Midbrain (tissue), 1 donor: ENCODE measurements at regions not wholly inside any gene's neighbourhood (a gene's known extent, or its start where the extent isn't known, plus 50 kb on each side); places are given as distances from the start of the nearest gene placed in this dataset.

Source experiments
- DNase-seq: peaks from one replicate; lab custom pipeline; 2025; lab: John Stamatoyannopoulos, UW

DNA sequence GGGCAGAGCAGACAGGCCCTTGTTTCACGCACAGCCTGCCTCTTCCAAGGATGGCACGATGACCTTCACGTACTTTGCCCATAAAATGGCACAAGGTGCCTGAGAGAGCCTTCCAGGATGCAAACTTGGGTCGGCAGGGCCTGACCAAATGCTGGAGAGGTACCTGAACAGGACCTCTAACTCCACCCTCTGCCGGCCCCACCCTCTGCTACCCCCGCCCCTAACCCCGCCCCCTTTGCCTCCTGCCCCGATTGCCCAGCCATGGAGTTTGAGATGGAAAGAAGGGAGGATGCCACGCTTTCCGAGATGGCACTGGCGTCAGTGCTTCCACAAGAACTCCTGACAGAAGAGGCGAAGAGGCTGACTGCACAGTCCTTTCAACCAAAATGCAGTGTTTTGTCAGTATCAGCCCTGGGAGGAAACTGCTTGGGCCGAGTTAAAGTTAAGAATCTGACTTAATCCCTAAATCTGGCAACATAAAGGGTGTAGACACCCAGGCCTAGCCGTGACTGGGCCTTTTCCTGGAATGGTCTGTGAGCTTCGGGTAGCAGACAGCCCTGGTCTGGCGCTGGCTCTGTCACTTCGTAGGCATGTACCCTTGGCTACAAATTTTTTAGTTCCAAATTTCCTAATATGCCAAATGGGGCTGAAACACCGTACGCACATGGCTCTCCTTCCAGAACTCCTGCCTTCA, 230.3 kb upstream of the RGMA start:
- DNase-seq, result no peak

DNA sequence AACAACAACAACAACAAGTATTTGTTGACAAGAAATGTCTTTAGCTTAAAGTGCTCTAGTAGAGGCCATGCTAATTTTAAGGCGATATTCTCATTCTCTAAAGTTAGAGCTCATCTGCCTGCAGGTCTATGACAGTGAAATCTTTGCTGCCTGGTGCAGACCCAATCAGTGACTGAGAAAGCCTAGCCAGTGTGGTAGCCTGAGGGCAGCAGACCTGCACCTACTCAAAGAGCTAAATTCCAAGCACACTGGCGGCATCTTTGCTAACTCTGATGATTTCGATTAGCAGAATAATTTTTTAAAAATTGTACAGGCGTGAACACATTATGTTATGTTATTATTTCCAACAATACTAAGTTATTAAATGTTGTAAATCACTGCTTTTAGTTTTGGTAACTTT, 228.8 kb upstream of the RGMA start:
- DNase-seq, result no peak

DNA sequence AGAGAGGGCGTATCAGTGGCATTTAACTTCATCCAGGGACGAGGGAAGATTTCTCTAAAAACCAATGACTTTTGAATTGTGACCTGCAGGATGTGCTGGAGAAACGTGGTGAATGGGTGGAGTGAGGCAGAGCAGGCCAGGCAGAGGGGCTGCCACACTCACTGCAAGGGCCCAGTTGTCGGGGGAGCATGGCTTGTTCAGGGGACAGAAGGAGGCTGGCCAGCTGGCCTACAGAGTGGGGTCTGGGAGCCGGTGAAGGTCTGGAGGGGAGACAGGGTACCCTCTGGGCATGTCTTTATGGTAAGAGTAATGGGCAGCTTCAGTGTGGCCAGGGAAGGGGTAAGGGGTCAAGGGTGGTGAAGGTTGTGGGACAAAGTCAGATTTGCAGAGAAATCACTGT, 225.2 kb upstream of the RGMA start:
- no peak for DNase-seq

- DNase-seq, result peak; percentile 78
These were observed 224.0 kb upstream of the RGMA start for GRCh38 chr15:93312891-93313486.

GRCh38 chr15:93311620-93312019, 222.6 kb upstream of the RGMA start:
- DNase-seq, result no peak

DNA sequence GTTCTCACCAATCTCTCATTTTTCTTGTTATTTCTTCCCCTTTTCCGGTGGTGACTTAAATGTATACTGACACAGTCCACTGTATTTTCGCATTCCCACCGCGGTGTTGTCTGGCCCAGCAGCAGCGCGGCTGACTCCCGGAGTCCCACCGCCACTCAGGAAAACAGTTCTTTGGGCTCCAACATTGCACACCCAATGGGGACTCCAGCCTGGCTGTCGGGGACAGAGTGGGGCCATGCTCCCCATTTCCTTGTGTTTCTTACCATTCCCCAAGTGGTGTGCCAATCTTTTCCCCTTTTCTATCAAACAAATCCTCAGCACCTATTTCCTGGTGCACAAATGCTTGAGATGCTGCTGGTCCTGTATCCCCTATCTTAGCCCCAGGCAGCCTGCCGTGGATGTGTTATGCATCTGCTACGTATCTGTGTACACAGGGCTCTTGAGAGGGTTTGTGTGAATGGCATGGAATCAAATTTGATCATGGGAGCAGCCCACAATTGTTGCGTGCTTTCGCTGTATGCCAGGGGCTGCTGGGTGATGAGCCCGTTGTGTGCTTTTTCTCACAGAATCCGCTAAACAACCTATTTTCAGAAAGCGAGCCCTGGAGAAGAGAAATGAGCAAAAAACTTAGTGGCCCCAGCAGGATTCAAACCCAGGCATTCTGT, 219.1 kb upstream of the RGMA start:
- DNase-seq, result no peak

GRCh38 chr15:93307513-93307912, 218.5 kb upstream of the RGMA start:
- DNase-seq, result no peak

DNA sequence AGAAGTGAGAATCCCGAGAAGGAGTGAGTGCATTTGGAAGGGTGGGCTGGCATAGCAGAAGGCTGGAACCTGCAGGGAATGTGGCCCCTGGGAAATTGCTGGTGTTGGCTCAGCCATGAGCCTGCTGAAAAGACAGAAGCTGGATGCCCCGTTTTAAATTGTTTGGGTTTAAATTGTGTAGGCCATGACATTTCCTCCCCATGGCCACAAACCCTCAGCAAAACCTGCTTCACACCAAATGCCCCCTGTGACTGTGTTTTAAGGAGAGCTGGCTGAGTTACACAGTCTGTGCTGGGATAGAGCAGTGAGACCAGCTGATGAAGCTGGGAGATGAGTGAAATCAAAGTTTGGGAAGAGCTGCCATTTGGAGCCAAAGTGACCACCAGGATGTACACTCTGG, 216.3 kb upstream of the RGMA start:
- DNase-seq, result no peak

DNA sequence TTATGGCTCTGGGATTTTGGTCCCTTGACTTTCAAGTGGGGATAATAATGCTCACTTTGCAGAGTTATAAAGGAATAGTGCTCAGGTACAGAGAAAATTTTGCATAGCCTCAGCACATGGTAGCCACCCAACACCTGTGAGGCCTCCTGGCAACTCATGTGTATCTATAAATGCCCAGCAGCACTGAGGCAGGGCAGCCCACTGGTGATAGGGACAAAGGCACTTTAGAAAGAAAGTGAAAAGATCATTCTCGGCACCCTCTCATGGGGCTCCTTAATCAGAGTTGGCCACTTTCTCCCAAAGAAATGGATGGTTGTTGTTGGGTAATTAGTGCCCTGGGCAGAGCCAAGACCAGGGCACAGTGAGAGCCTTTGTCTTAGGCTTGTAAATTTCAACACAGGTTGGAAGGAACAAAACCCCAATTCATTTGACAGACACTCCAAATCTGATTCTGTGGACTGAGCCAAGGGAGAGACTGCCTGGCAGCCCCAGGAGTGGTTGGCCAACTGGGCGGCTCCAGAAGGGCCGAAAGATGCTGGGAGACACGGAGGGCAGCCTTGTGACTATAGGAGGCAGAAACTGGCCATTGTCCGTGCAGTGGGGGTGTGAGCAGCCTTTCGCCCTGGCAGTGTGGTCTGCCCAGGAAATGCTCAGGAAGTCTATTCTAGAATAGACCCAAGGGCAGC, 213.2 kb upstream of the RGMA start:
- peak; percentile 86 for DNase-seq

DNA sequence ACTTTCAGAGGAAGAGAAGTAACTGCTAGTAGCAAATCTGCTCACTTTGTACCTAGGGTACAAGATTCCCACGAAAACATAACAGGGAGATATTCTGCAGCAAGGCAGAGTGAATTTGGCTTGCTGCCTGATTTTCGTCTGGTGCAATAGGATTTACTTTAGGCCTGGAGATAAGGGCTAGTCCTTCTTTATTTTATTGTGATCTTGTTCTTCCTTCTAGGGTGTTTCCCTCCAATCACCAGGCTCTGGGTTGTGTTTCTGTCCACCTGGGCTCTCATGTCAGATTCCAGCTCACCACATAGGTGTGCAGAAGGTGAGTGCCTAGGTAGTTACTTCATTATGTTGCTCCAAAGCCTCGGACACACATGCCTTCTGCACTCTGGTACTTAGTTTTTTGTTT, 211.8 kb upstream of the RGMA start:
- no peak for DNase-seq

DNA sequence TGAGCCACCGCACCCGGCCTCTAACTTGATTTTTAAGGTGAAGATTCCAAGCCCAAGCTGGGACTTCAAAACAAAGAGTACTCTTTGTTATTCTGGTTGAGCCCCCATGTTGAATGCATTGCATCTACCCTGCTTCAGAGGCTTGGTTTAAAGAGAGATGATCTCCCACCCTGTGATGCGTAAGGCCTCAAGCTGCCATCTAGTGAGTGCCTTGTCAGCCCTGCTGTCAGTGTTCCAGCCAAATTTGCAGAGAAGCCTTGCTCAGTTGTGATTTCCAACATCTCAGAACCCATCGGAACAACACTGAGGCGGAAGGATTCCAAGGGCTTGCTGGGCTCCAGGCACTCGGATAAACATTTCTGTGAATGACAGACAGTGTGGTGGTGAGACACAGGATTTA, 210.7 kb upstream of the RGMA start:
- DNase-seq, result no peak

GRCh38 chr15:93298901-93299300, 209.9 kb upstream of the RGMA start:
- no peak for DNase-seq

- DNase-seq, result no peak
These were observed 207.9 kb upstream of the RGMA start for GRCh38 chr15:93296759-93297500.

GRCh38 chr15:93294896-93295295, 205.9 kb upstream of the RGMA start:
- no peak for DNase-seq

GRCh38 chr15:93294066-93294465, 205.1 kb upstream of the RGMA start:
- no peak for DNase-seq

DNA sequence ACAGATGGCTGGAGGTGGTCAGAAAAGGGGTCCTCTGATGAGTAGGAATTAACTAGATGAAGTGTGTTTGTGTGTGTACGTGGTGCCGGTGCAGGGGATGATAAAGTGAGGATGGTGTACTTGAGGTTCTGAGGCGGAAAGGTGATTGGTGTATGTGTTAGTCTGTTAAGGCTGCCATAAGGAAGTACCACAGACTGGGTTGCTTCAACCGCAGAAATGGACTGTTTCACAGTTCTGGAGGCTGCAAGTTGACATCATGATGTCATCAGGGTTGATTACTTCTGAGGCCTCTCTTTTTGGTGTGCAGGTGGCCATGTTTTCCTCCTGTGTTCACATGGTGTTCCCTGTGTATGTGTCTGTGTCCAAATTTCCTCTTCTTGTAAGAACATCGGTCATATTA, 202.4 kb upstream of the RGMA start:
- no peak for DNase-seq

- DNase-seq, result no peak
These were observed 201.6 kb upstream of the RGMA start for GRCh38 chr15:93290618-93290946.

GRCh38 chr15:93289941-93290617, 201.1 kb upstream of the RGMA start:
- DNase-seq, result no peak

GRCh38 chr15:93288728-93289294, 199.8 kb upstream of the RGMA start:
- DNase-seq, result peak; percentile 37

GRCh38 chr15:93286446-93286845, 197.4 kb upstream of the RGMA start:
- no peak for DNase-seq

DNA sequence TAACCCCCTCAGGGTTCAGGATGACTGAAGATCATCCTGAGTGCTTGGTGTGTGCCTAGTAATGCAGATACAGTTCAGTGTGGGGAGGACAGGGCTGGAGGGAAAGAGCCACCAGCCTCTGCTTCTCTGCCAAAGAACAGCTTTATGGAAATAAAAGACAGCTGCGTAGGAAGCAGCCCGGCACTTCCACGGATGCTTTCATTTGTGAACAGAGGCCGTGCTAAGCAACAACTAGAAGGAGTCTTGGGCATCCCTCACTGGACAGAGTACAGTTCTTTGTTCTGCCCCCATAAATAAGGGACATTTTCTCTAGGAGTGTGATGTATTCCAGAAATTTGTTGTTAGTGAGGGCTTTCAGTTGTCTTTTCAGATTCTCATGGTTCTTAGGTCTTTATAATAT, 194.8 kb upstream of the RGMA start:
- DNase-seq, result no peak
